ENCODE measurements at regions not wholly inside any gene's neighbourhood (a gene's known extent, or its start where the extent isn't known, plus 50 kb on each side); places are given as distances from the start of the nearest gene placed in this dataset.
A peak's percentile ranks its signal among the peaks of the same experiment; 100 is the strongest.

DNA sequence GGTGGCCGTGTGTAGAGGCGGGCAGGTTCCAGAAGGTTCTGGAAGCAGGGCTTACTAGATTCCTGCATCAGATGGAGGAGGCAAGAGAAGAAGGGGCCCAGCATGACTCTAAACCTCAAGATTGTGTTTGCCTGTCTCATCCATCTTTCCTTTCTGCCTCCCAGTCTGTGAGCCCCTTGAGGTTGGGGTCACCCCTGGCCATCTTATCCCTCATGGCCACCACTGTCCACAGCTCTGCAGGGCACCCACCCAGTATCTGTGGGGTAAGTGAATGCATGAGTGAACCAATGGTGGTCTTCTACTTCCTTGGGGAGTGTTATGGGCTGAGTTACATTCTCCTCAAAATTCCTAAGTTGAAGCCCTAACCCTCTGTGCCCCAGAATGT lies 79.3 kb downstream of the MYEOV start:
- no peaks in the 10 kb centered on the region for H3K9me3 ChIP-seq
- H3K27ac ChIP-seq (ENCODE audit: low read depth in 2 of 2, low read length in 1 of 2): no peak overlapping the region
- H3K27me3 ChIP-seq (ENCODE audit: insufficient read depth): no peaks in the 10 kb centered on the region
- no peak for TF ChIP-seq SIN3A (IDR thresholded peaks at IDR 0.05; ENCODE audit: borderline replicate concordance, low read depth, low read length)
- no peak for TF ChIP-seq RAD21 (IDR thresholded peaks at IDR 0.05; ENCODE audit: low read length)
- TF ChIP-seq TCF12 (IDR thresholded peaks at IDR 0.05): no peak
- no peak for TF ChIP-seq EP300 (IDR thresholded peaks at IDR 0.05; ENCODE audit: borderline replicate concordance in 1 of 2, low read depth in 1 of 2, low read length in 1 of 2)
- TF ChIP-seq NFIC (IDR thresholded peaks at IDR 0.05; ENCODE audit: borderline replicate concordance): no peak
- no peak for TF ChIP-seq GATA2 (CRISPR knock-in tag; IDR thresholded peaks at IDR 0.05)
- TF ChIP-seq FOXJ3 (CRISPR knock-in tag; IDR thresholded peaks at IDR 0.05): no peak
- no peak for TF ChIP-seq NRF1 (IDR thresholded peaks at IDR 0.05; ENCODE audit: low read depth, low read length)
- no peak for TF ChIP-seq MXI1 (IDR thresholded peaks at IDR 0.05; ENCODE audit: low read depth, low read length)
- TF ChIP-seq JUND (IDR thresholded peaks at IDR 0.05): no peak
- no peak for TF ChIP-seq RCOR1 (IDR thresholded peaks at IDR 0.05; ENCODE audit: low read length)
- TF ChIP-seq, protein P1, sequence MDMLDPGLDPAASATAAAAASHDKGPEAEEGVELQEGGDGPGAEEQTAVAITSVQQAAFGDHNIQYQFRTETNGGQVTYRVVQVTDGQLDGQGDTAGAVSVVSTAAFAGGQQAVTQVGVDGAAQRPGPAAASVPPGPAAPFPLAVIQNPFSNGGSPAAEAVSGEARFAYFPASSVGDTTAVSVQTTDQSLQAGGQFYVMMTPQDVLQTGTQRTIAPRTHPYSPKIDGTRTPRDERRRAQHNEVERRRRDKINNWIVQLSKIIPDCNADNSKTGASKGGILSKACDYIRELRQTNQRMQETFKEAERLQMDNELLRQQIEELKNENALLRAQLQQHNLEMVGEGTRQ (IDR thresholded peaks at IDR 0.05; ENCODE audit: borderline replicate concordance, low read depth, low read length): no peak
- no peak for TF ChIP-seq FOXM1 (IDR thresholded peaks at IDR 0.05; ENCODE audit: low read depth)
- TF ChIP-seq TEAD4 (IDR thresholded peaks at IDR 0.05; ENCODE audit: borderline replicate concordance, insufficient read depth): no peak
- no peak for TF ChIP-seq RFX5 (IDR thresholded peaks at IDR 0.05; ENCODE audit: low read length)
- TF ChIP-seq YY1 (IDR thresholded peaks at IDR 0.05; ENCODE audit: low read depth): no peak
- no peak for TF ChIP-seq FOSL2 (IDR thresholded peaks at IDR 0.05; ENCODE audit: borderline replicate concordance, low read depth)
- no peaks in the 10 kb centered on the region for H3F3A ChIP-seq (replicated peaks; ENCODE audit: insufficient read depth)
- no peak overlapping the region for H2AFZ ChIP-seq (ENCODE audit: low read depth)
- H3K4me3 ChIP-seq (ENCODE audit: low read depth in 2 of 2, low read length in 1 of 2): no peak overlapping the region
- H3K9me2 ChIP-seq: no peaks in the 10 kb centered on the region
- CTCF ChIA-PET: no interaction called here
- WGBS (ENCODE audit: low lambda C conversion rate): 93% methylated on average over 2 of the region's 2 CpGs
- no peak overlapping the region for H3K9ac ChIP-seq
- no peak overlapping the region for H3K4me2 ChIP-seq
- DNase-seq: no peak
- H4K20me1 ChIP-seq (ENCODE audit: insufficient read depth): no peaks in the 10 kb centered on the region
- H3K4me1 ChIP-seq (ENCODE audit: control insufficient read depth in 1 of 2, insufficient read depth in 2 of 2, low read depth in 1 of 2, low read length in 1 of 2): peaks cover 0 to 17% of the 10 kb centered on the region in 2 experiments; a peak in 1 of 4 replicates
- POLR2A ChIA-PET: interaction anchor here (0.6 kb wide), 1 partner anchor 106 kb away, joined by 5 read pairs; no protein-coding TSS in a partner anchor
- H3K36me3 ChIP-seq (replicated peaks in 1 of 2; ENCODE audit: control insufficient read depth in 1 of 2, insufficient read depth in 2 of 2, low read length in 1 of 2): no peaks in the 10 kb centered on the region
- no peaks in the 10 kb centered on the region for H3K79me2 ChIP-seq (ENCODE audit: insufficient read depth)

DNA sequence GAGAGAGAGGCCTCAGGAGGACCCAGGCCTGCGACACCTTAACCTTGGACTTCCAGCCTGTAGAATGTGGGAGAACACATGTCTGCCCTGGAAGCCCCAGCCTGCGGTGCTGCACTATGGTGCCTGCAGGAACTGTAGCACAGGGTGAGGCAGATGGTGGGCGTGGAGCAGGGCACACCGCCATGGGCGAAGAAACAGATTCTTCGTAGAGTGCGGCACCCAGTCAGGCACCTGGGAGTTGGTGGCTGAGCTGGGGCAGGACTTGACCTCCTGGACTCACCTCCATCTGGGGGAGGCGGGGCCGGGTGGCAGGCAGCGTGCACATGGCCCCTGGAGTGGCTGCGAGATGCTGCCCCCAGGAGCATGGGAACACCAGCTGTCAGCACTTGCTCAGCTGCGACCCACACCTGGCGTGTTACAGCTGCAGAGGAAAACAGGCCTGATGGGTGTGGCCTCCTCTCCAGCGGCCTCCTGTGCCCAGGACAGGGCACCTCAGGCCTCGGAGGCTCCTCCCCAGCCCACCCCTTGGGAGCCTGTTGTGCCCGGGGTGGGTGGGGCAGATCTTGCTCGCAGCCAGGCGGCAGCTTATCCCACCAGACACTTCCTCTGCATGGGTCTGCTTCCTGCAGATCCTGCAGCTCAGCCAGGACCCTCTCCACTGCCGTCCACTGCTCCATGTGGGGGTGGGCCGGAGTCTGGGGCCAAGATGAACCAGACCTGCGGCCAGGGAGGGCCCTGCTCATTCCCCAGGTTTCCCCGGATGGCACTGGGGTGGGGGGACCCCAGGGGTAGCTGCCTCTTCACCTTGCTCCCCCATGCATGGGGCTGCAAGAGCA lies 80.4 kb downstream of the MYEOV start:
- ChIA-PET CTCF (interaction anchor here (0.6 to 1.2 kb wide), 4 partner anchors 40 to 272 kb away, joined by 3 to 6 read pairs (median 4); no protein-coding TSS in a partner anchor), POLR2A (interaction anchor here (1.0 to 2.6 kb wide), 2 partner anchors 69 to 265 kb away, joined by 7 to 9 read pairs; no protein-coding TSS in a partner anchor)

More for the DNA sequence above, 80.4 kb downstream of the MYEOV start:
- Histone ChIP-seq H3K4me3 (ENCODE audit: low read depth in 2 of 2, low read length in 1 of 2) (no peak overlapping the region), H3K36me3 (replicated peaks in 1 of 2; ENCODE audit: control insufficient read depth in 1 of 2, insufficient read depth in 2 of 2, low read length in 1 of 2) (no peaks in the 10 kb centered on the region), H3K9me2 (no peaks in the 10 kb centered on the region), H3F3A (replicated peaks; ENCODE audit: insufficient read depth) (no peaks in the 10 kb centered on the region), H3K4me1 (ENCODE audit: control insufficient read depth in 1 of 2, insufficient read depth in 2 of 2, low read depth in 1 of 2, low read length in 1 of 2) (peaks cover 0 to 17% of the 10 kb centered on the region in 2 experiments; a peak in 1 of 4 replicates), H3K9ac (no peak overlapping the region), H4K20me1 (ENCODE audit: insufficient read depth) (no peaks in the 10 kb centered on the region), H3K27ac (ENCODE audit: low read depth in 2 of 2, low read length in 1 of 2) (peak overlapping the region in 1 of 2 experiments; percentile 83; a peak in 2 of 4 replicates), H3K9me3 (no peaks in the 10 kb centered on the region), H3K4me2 (no peak overlapping the region), H3K79me2 (ENCODE audit: insufficient read depth) (no peaks in the 10 kb centered on the region), H2AFZ (ENCODE audit: low read depth) (no peak overlapping the region), H3K27me3 (ENCODE audit: insufficient read depth) (no peaks in the 10 kb centered on the region)
- no peak for TF ChIP-seq SIN3A (IDR thresholded peaks at IDR 0.05; ENCODE audit: borderline replicate concordance, low read depth, low read length)
- TF ChIP-seq, protein P2, sequence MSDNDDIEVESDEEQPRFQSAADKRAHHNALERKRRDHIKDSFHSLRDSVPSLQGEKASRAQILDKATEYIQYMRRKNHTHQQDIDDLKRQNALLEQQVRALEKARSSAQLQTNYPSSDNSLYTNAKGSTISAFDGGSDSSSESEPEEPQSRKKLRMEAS (IDR thresholded peaks at IDR 0.05; ENCODE audit: low read depth): no peak
- peak; percentile 85 for TF ChIP-seq MXI1 (IDR thresholded peaks at IDR 0.05; ENCODE audit: low read depth, low read length)
- 0 out of 2 replicates have a peak, but pooled peaks have one; percentile 37 for TF ChIP-seq FOXJ3 (CRISPR knock-in tag; IDR thresholded peaks at IDR 0.05)
- 0 out of 4 replicates have a peak, but pooled peaks of 1 of the 2 experiments have one; percentile 31 for TF ChIP-seq EP300 (IDR thresholded peaks at IDR 0.05; ENCODE audit: borderline replicate concordance in 1 of 2, low read depth in 1 of 2, low read length in 1 of 2)
- DNase-seq: peak; percentile 82
- WGBS (ENCODE audit: low lambda C conversion rate): 88% methylated on average over 10 of the region's 22 CpGs
